HG03342 (cell line): ENCODE measurements at regions not wholly inside any gene's neighbourhood (a gene's known extent, or its start where the extent isn't known, plus 50 kb on each side); places are given as distances from the start of the nearest gene placed in this dataset.

Source experiments
- ATAC-seq: cut with Tn5 transposase; IDR thresholded peaks from one replicate; pipeline ENCODE4 v1.9.1; 2021; ENCODE audit warnings: mild to moderate bottlenecking, moderate library complexity; ENCODE audit not compliant: unreplicated experiment

- ATAC-seq: no peak
Observed at GRCh38 chr2:219765231-219765911, 137.9 kb downstream of the SLC4A3 start.

- no peak for ATAC-seq
Observed at GRCh38 chr2:219766658-219767057, 139.2 kb downstream of the SLC4A3 start.

GRCh38 chr2:219769090-219769910 lies 141.9 kb downstream of the SLC4A3 start:
- no peak for ATAC-seq

- ATAC-seq: no peak
Observed at GRCh38 chr2:219772103-219772635, 144.7 kb downstream of the SLC4A3 start.

GRCh38 chr2:219772697-219773096 lies 145.3 kb downstream of the SLC4A3 start:
- ATAC-seq: no peak

GRCh38 chr2:219775506-219775905 lies 148.1 kb downstream of the SLC4A3 start:
- ATAC-seq: no peak

- no peak for ATAC-seq
Observed at GRCh38 chr2:219777388-219777787, 150.0 kb downstream of the SLC4A3 start.

GRCh38 chr2:219778189-219778588 lies 150.8 kb downstream of the SLC4A3 start:
- ATAC-seq: no peak

- ATAC-seq: no peak
Observed at GRCh38 chr2:219782737-219783348, 155.4 kb downstream of the SLC4A3 start.

- ATAC-seq: no peak
Observed at GRCh38 chr2:219783359-219783975, 156.0 kb downstream of the SLC4A3 start.

GRCh38 chr2:219784178-219784577 lies 156.7 kb downstream of the SLC4A3 start:
- no peak for ATAC-seq

- no peak for ATAC-seq
Observed at GRCh38 chr2:219789476-219789875, 162.0 kb downstream of the SLC4A3 start.

GRCh38 chr2:219792446-219792845 lies 165.0 kb downstream of the SLC4A3 start:
- no peak for ATAC-seq

GRCh38 chr2:219798430-219798829 lies 171.0 kb downstream of the SLC4A3 start:
- no peak for ATAC-seq

- ATAC-seq: no peak
Observed at GRCh38 chr2:219803294-219803693, 175.9 kb downstream of the SLC4A3 start.

GRCh38 chr2:219810895-219811294 lies 183.5 kb downstream of the SLC4A3 start:
- ATAC-seq: no peak

GRCh38 chr2:219812672-219813071 lies 185.2 kb downstream of the SLC4A3 start:
- ATAC-seq: no peak

- ATAC-seq: no peak
Observed at GRCh38 chr2:219820767-219821166, 193.3 kb downstream of the SLC4A3 start.

- ATAC-seq: no peak
Observed at GRCh38 chr2:219823574-219823973, 196.1 kb downstream of the SLC4A3 start.

- ATAC-seq: no peak
Observed at GRCh38 chr2:219824996-219825395, 197.6 kb downstream of the SLC4A3 start.

- ATAC-seq: no peak
Observed at GRCh38 chr2:219828127-219828526, 200.7 kb downstream of the SLC4A3 start.
